Trophoblast cell (in vitro differentiated cells and primary cell): ENCODE measurements at regions not wholly inside any gene's neighbourhood (a gene's known extent, or its start where the extent isn't known, plus 50 kb on each side); places are given as distances from the start of the nearest gene placed in this dataset.
A peak's percentile ranks its signal among the peaks of the same experiment; 100 is the strongest.

Source experiments
- DNase-seq, 2 donors: peaks; one replicate each; pipeline ENCODE4 v3.0.0-alpha.2; 2016
- H2AFZ ChIP-seq: 2 replicates; pipeline ENCODE4 v1.6.1; 2013; ENCODE audit warnings: low read length, moderate library complexity, mild to moderate bottlenecking; ENCODE audit not compliant: insufficient read depth, poor library complexity
- H2AK5ac ChIP-seq: 2 replicates; pipeline ENCODE4 v1.6.1; 2013; ENCODE audit warnings: mild to moderate bottlenecking, low read length
- H2BK120ac ChIP-seq: 2 replicates; pipeline ENCODE4 v1.6.1; 2013; ENCODE audit warnings: low read length, mild to moderate bottlenecking, moderate library complexity; ENCODE audit not compliant: insufficient read depth, poor library complexity
- H2BK12ac ChIP-seq: 2 replicates; pipeline ENCODE4 v1.6.1; 2013; ENCODE audit warnings: mild to moderate bottlenecking, low read length, moderate library complexity
- H2BK5ac ChIP-seq: 2 replicates; pipeline ENCODE4 v1.6.1; 2013; ENCODE audit warnings: low read length, low read depth, moderate library complexity, mild to moderate bottlenecking; ENCODE audit not compliant: poor library complexity
- H3K14ac ChIP-seq: 2 replicates; pipeline ENCODE4 v1.6.1; 2013; ENCODE audit warnings: mild to moderate bottlenecking, low read length
- H3K18ac ChIP-seq: 2 replicates; pipeline ENCODE4 v1.6.1; 2013; ENCODE audit warnings: mild to moderate bottlenecking, low read length
- H3K23ac ChIP-seq: 2 replicates; pipeline ENCODE4 v1.6.1; 2013; ENCODE audit warnings: low read length
- H3K27ac ChIP-seq: 2 replicates; pipeline ENCODE4 v1.5.1; 2013; ENCODE audit warnings: low read depth, mild to moderate bottlenecking, inconsistent platforms, low read length, moderate library complexity
- H3K27me3 ChIP-seq: 2 replicates; pipeline ENCODE4 v1.6.1; 2013; ENCODE audit warnings: inconsistent platforms, mild to moderate bottlenecking, low read length, moderate library complexity; ENCODE audit not compliant: insufficient read depth
- H3K36me3 ChIP-seq, 2 experiments: 1 replicate in 1 of 2; 2 replicates in 1 of 2; pipeline ENCODE4 v1.6.1; 2013; ENCODE audit warnings: low read length in 2 of 2, mild to moderate bottlenecking in 2 of 2, moderate library complexity in 1 of 2; ENCODE audit not compliant: insufficient read depth in 2 of 2, control insufficient read depth in 1 of 2
- H3K4ac ChIP-seq: 2 replicates; pipeline ENCODE4 v1.6.1; 2013; ENCODE audit warnings: low read depth, mild to moderate bottlenecking, low read length, moderate library complexity
- H3K4me1 ChIP-seq, 2 experiments: 1 replicate in 1 of 2; 2 replicates in 1 of 2; pipeline ENCODE4 v1.6.1; 2013; ENCODE audit warnings: low read length in 2 of 2, mild to moderate bottlenecking in 2 of 2, moderate library complexity in 1 of 2; ENCODE audit not compliant: insufficient read depth in 2 of 2, control insufficient read depth in 1 of 2
- H3K4me2 ChIP-seq: 2 replicates; pipeline ENCODE4 v1.6.1; 2013; ENCODE audit warnings: inconsistent platforms, mild to moderate bottlenecking, low read length, moderate library complexity
- H3K4me3 ChIP-seq: 2 replicates; pipeline ENCODE4 v1.5.1; 2013; ENCODE audit warnings: mild to moderate bottlenecking, low read depth, low read length, inconsistent platforms
- H3K79me1 ChIP-seq: one replicate; pipeline ENCODE4 v1.6.1; 2013; ENCODE audit warnings: low read length
- H3K79me2 ChIP-seq: 2 replicates; pipeline ENCODE4 v1.6.1; 2013; ENCODE audit warnings: low read length, mild to moderate bottlenecking; ENCODE audit not compliant: control insufficient read depth, insufficient read depth, poor library complexity
- H3K9ac ChIP-seq: 2 replicates; pipeline ENCODE4 v1.6.1; 2013; ENCODE audit warnings: mild to moderate bottlenecking, low read length
- H3K9me3 ChIP-seq: 2 replicates; pipeline ENCODE4 v1.6.1; 2013; ENCODE audit warnings: low read depth, mild to moderate bottlenecking, control low read depth, inconsistent platforms, low read length; ENCODE audit not compliant: insufficient read depth
- H4K12ac ChIP-seq: 2 replicates; pipeline ENCODE4 v1.6.1; 2013; ENCODE audit warnings: low read depth, mild to moderate bottlenecking, low read length, moderate library complexity
- H4K8ac ChIP-seq: 2 replicates; pipeline ENCODE4 v1.6.1; 2013; ENCODE audit warnings: low read depth, mild to moderate bottlenecking, low read length, moderate library complexity
- H4K91ac ChIP-seq: one replicate; pipeline ENCODE4 v1.6.1; 2013; ENCODE audit warnings: low read depth, mild to moderate bottlenecking, low read length, moderate library complexity
- WGBS: extraction: QIAGEN DNeasy Blood & Tissue Kit; methylation state at CpG from one replicate; pipeline ENCODE4 v1.1.7; 2013; ENCODE audit warnings: missing lambda C conversion rate; ENCODE audit not compliant: insufficient read length, insufficient coverage; ENCODE audit errors: extremely low coverage; 5-methylcytosine and 5-hydroxymethylcytosine counted together

- H3K23ac ChIP-seq = no peak overlapping the region
- no peak overlapping the region for H3K9ac ChIP-seq
- no peaks in the 10 kb centered on the region for H3K79me2 ChIP-seq
- no peak overlapping the region for H3K18ac ChIP-seq
- H3K36me3 ChIP-seq = no peaks in the 10 kb centered on the region
- H3K79me1 ChIP-seq = no peaks in the 10 kb centered on the region
- no peak overlapping the region for H4K8ac ChIP-seq
- H2AFZ ChIP-seq = no peak overlapping the region
- H4K91ac ChIP-seq = no peak overlapping the region
- H3K4ac ChIP-seq = no peak overlapping the region
- H3K14ac ChIP-seq = no peak overlapping the region
- H3K9me3 ChIP-seq = no peaks in the 10 kb centered on the region
- no peaks in the 10 kb centered on the region for H3K27me3 ChIP-seq
- H3K4me2 ChIP-seq = no peak overlapping the region
- no peak overlapping the region for H2BK5ac ChIP-seq
- no peak overlapping the region for H4K12ac ChIP-seq
- no peak overlapping the region for H2AK5ac ChIP-seq
- no peak overlapping the region for H3K4me3 ChIP-seq
- no peak overlapping the region for H2BK12ac ChIP-seq
- no peaks in the 10 kb centered on the region for H3K4me1 ChIP-seq
- WGBS = no CpG with 5 or more reads among the region's 1 CpG
- H2BK120ac ChIP-seq = no peak overlapping the region
- H3K27ac ChIP-seq = no peak overlapping the region
- DNase-seq = no peak
These were observed 73.5 kb downstream of the BTG1 start for GRCh38 chr12:92072112-92072511.

DNA sequence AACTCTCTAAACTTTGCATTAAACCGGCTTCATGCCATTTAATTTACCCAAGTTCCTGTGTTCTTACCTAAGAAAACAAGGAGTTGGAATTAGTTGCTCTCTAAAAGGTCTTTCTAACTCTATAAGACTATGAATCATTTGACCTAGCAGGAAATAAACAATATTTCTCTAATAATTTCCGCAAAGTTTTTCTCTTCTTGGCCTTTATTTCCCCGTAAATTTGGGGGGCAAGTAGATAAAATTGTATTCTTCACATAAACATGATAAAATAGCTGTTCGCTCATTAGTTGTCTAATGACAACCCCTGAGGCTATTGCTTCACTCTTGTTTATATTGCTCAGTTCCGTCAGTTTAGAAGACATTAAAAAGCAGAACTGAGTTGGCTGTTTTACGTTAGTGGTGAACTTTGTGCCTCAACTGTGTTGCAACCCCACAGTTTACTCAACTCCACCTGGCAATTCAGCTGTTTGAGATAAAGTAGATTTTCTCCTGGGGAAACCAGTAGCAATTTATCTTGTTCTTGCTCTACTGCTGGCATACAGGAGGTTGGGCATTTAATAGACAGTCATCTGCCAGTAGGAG, 74.7 kb downstream of the BTG1 start:
- Histone ChIP-seq H3K9me3 (no peaks in the 10 kb centered on the region), H3K4ac (no peak overlapping the region), H2AFZ (no peak overlapping the region), H2BK12ac (no peak overlapping the region), H3K4me1 (no peaks in the 10 kb centered on the region), H2BK120ac (no peak overlapping the region), H4K91ac (no peak overlapping the region), H3K9ac (no peak overlapping the region), H2AK5ac (no peak overlapping the region), H3K27me3 (no peaks in the 10 kb centered on the region), H3K27ac (no peak overlapping the region), H4K8ac (no peak overlapping the region), H2BK5ac (no peak overlapping the region), H4K12ac (no peak overlapping the region), H3K79me1 (no peaks in the 10 kb centered on the region), H3K23ac (no peak overlapping the region), H3K4me3 (no peak overlapping the region), H3K14ac (no peak overlapping the region), H3K4me2 (no peak overlapping the region), H3K18ac (no peak overlapping the region), H3K36me3 (no peaks in the 10 kb centered on the region), H3K79me2 (no peaks in the 10 kb centered on the region)
- DNase-seq = peak; percentile 76 to 88
- no CpG with 5 or more reads among the region's 6 CpGs for WGBS

DNA sequence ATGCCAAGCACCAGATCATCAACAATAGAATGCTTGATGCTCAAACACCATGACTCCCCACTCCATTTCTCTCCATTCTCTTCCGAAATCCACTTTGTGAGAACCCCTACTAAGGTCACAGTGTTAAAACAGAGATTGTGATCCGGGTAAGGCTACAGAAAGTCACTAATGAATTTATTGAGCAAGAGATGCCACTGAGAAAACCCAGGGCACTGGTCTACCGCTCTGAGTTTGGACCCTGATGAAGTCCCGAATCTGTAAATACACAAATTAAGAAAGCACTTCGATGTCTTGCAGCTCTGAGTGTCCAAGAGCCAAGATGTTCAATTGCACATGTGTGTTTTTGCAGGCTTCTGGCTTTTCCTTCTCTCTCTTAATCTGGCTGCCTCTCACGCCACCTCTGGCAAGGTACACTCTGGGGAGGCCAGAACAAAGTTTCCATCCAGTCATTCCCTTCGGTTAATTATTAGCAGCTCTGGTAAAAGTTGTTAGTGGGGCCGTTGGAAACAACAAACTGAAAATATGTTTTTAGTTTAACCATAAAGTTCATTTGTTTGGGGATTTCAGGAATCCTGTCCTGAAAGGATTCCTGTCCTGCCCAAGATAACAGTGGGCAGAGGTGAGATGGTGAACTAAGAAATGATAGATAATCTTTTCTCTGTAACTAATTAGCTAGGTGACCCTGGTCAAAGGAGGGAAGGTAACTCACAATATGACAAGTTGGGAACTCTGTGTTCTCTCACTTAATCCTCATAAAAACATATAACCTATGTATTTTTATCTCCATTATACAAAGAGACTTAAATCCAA, 75.4 kb downstream of the BTG1 start:
- no peaks in the 10 kb centered on the region for H3K79me2 ChIP-seq
- no peak overlapping the region for H4K8ac ChIP-seq
- no peaks in the 10 kb centered on the region for H3K4me1 ChIP-seq
- no peak overlapping the region for H2AK5ac ChIP-seq
- H3K23ac ChIP-seq = no peak overlapping the region
- no peak overlapping the region for H2AFZ ChIP-seq
- H3K79me1 ChIP-seq = no peaks in the 10 kb centered on the region
- H2BK5ac ChIP-seq = no peak overlapping the region
- H3K4me2 ChIP-seq = no peak overlapping the region
- no peaks in the 10 kb centered on the region for H3K27me3 ChIP-seq
- no peak overlapping the region for H3K4ac ChIP-seq
- WGBS = no CpG with 5 or more reads among the region's 8 CpGs
- H3K9ac ChIP-seq = no peak overlapping the region
- no peaks in the 10 kb centered on the region for H3K36me3 ChIP-seq
- H3K27ac ChIP-seq = no peak overlapping the region
- no peak overlapping the region for H2BK120ac ChIP-seq
- no peak overlapping the region for H3K4me3 ChIP-seq
- no peaks in the 10 kb centered on the region for H3K9me3 ChIP-seq
- H4K12ac ChIP-seq = no peak overlapping the region
- no peak for DNase-seq
- no peak overlapping the region for H3K18ac ChIP-seq
- H2BK12ac ChIP-seq = no peak overlapping the region
- no peak overlapping the region for H4K91ac ChIP-seq
- no peak overlapping the region for H3K14ac ChIP-seq

GRCh38 chr12:92068459-92068858, 77.2 kb downstream of the BTG1 start:
- Histone ChIP-seq H2AFZ (no peak overlapping the region), H3K36me3 (no peaks in the 10 kb centered on the region)
- WGBS = no CpG with 5 or more reads among the region's 1 CpG

More at GRCh38 chr12:92068459-92068858, 77.2 kb downstream of the BTG1 start:
- H3K14ac ChIP-seq = no peak overlapping the region
- H3K4me3 ChIP-seq = no peak overlapping the region
- no peak overlapping the region for H4K8ac ChIP-seq
- H3K9me3 ChIP-seq = no peaks in the 10 kb centered on the region
- no peak overlapping the region for H3K4ac ChIP-seq
- no peak overlapping the region for H2BK120ac ChIP-seq
- DNase-seq = no peak
- no peak overlapping the region for H3K27ac ChIP-seq
- H3K4me2 ChIP-seq = no peak overlapping the region
- H3K23ac ChIP-seq = no peak overlapping the region
- H3K27me3 ChIP-seq = no peaks in the 10 kb centered on the region
- no peak overlapping the region for H4K91ac ChIP-seq
- H4K12ac ChIP-seq = no peak overlapping the region
- no peak overlapping the region for H2BK12ac ChIP-seq
- no peak overlapping the region for H3K9ac ChIP-seq
- H3K4me1 ChIP-seq = no peaks in the 10 kb centered on the region
- H3K79me2 ChIP-seq = no peaks in the 10 kb centered on the region
- H2AK5ac ChIP-seq = no peak overlapping the region
- no peak overlapping the region for H2BK5ac ChIP-seq
- no peak overlapping the region for H3K18ac ChIP-seq
- H3K79me1 ChIP-seq = no peaks in the 10 kb centered on the region
